GM10248 (cell line): ENCODE measurements at regions not wholly inside any gene's neighbourhood (a gene's known extent, or its start where the extent isn't known, plus 50 kb on each side); places are given as distances from the start of the nearest gene placed in this dataset.

Experiments
- CTCF ChIA-PET: fragments of 300-600 bp; sonication (Branson Sonifier 250); formaldehyde crosslinking; extraction: SDS; loops from one replicate; lab custom pipeline; 2021; ENCODE audit warnings: antibody characterized with exemption; lab: Yijun Ruan, JAX
- POLR2A ChIA-PET: fragments of 350-650 bp; sonication (Branson Sonifier 250); formaldehyde crosslinking; extraction: SDS; loops from one replicate; lab custom pipeline; 2020; ENCODE audit warnings: antibody characterized with exemption; lab: Yijun Ruan, JAX
- DNase-seq: peaks from one replicate; pipeline ENCODE4 v3.0.0; 2012; ENCODE audit errors: extremely low spot score
- CTCF ChIP-seq: IDR thresholded peaks from 2 replicates; pipeline ENCODE4 v1.5.1; 2012; ENCODE audit warnings: mild to moderate bottlenecking, low read depth; ENCODE audit errors: extremely low read depth, missing control alignments, control extremely low read depth

- POLR2A ChIA-PET = no interaction called here
- no peak for TF ChIP-seq CTCF
- no peak for DNase-seq
- CTCF ChIA-PET = no interaction called here
These were observed 621.0 kb downstream of the ARL4A start for GRCh38 chr7:13308423-13308822.

GRCh38 chr7:13309535-13309934 lies 622.1 kb downstream of the ARL4A start:
- no peak for TF ChIP-seq CTCF
- POLR2A ChIA-PET = no interaction called here
- no peak for DNase-seq
- CTCF ChIA-PET = interaction anchor here (1.4 kb wide), 1 partner anchor 32 kb away, joined by 3 read pairs; no protein-coding TSS in a partner anchor

GRCh38 chr7:13312307-13312706 lies 624.9 kb downstream of the ARL4A start:
- ChIA-PET POLR2A (no interaction called here), CTCF (no interaction called here)
- no peak for TF ChIP-seq CTCF
- no peak for DNase-seq

- CTCF ChIA-PET = no interaction called here
These were observed 632.9 kb downstream of the ARL4A start for GRCh38 chr7:13320333-13320732.

GRCh38 chr7:13321316-13321715 lies 633.9 kb downstream of the ARL4A start:
- POLR2A ChIA-PET = no interaction called here
- no peak for TF ChIP-seq CTCF
- no peak for DNase-seq
- CTCF ChIA-PET = interaction anchor here (2.0 kb wide), 1 partner anchor 9 kb away, joined by 6 read pairs; no protein-coding TSS in a partner anchor

More at GRCh38 chr7:13320333-13320732, 632.9 kb downstream of the ARL4A start:
- no peak for DNase-seq
- no peak for TF ChIP-seq CTCF
- POLR2A ChIA-PET = no interaction called here

GRCh38 chr7:13322126-13322525 lies 634.7 kb downstream of the ARL4A start:
- DNase-seq = no peak
- CTCF ChIA-PET = interaction anchor here (2.0 kb wide), 1 partner anchor 8 kb away, joined by 6 read pairs; no protein-coding TSS in a partner anchor
- POLR2A ChIA-PET = no interaction called here
- TF ChIP-seq CTCF = no peak
